ENCODE measurements at regions not wholly inside any gene's neighbourhood (a gene's known extent, or its start where the extent isn't known, plus 50 kb on each side); places are given as distances from the start of the nearest gene placed in this dataset.

- TF ChIP-seq FOXP4 (CRISPR knock-in tag; IDR thresholded peaks at IDR 0.05) = no peak
- no peak for TF ChIP-seq ATF6 (CRISPR knock-in tag; IDR thresholded peaks at IDR 0.05)
- TF ChIP-seq ZNF138 (CRISPR knock-in tag; conservative IDR thresholded peaks at IDR 0.05) = no peak
- no peak for TF ChIP-seq NFATC4 (CRISPR knock-in tag; IDR thresholded peaks at IDR 0.05)
- no peak for TF ChIP-seq NR1H2 (CRISPR knock-in tag; IDR thresholded peaks at IDR 0.05)
- TF ChIP-seq, protein P1, sequence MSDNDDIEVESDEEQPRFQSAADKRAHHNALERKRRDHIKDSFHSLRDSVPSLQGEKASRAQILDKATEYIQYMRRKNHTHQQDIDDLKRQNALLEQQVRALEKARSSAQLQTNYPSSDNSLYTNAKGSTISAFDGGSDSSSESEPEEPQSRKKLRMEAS (CRISPR knock-in tag; IDR thresholded peaks at IDR 0.05) = no peak
- TF ChIP-seq OVOL2 (CRISPR knock-in tag; IDR thresholded peaks at IDR 0.05; ENCODE audit: borderline replicate concordance) = no peak
- TF ChIP-seq CREM (CRISPR knock-in tag; IDR thresholded peaks at IDR 0.05) = no peak
These were observed 141.9 kb downstream of the SLC4A3 start (continued) for GRCh38 chr2:219769090-219769910.

DNA sequence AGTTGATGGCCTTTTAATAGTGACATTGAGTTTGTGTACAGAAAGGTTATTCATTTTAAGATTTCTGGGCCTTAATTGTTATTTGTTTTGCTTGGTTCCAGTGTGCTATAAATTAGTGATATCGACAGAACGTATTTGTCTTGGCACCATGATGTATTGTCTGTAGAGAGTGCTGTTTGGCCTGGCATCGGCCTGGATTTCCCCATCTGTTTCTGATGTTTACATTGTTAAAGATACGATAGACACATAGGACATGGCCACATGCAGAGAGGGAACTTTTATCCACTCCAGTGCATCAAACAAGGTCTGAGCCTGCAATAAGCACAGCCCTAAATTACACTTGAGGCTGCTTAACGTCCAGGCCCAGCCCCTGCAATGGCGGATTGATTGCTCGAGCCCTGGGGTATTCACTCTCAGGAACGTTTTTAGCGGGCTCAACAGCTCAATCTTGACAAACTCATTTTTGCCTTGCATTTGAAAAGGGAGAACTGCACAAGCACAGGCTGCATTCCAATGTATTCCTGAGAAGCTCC, 144.7 kb downstream of the SLC4A3 start:
- CTCF ChIA-PET = no interaction called here
- TF ChIP-seq ZNF232 (CRISPR knock-in tag; IDR thresholded peaks at IDR 0.05) (no peak), NFATC4 (CRISPR knock-in tag; IDR thresholded peaks at IDR 0.05) (no peak), TCF7 (CRISPR knock-in tag; IDR thresholded peaks at IDR 0.05; ENCODE audit: low read depth) (no peak), JUN (CRISPR knock-in tag; IDR thresholded peaks at IDR 0.05) (no peak), CBFB (CRISPR knock-in tag; IDR thresholded peaks at IDR 0.05; ENCODE audit: low read depth) (no peak), KAT7 (CRISPR knock-in tag; IDR thresholded peaks at IDR 0.05; ENCODE audit: borderline replicate concordance) (no peak), ETV6 (CRISPR knock-in tag; IDR thresholded peaks at IDR 0.05) (no peak), EMX1 (CRISPR knock-in tag; IDR thresholded peaks at IDR 0.05) (no peak), MYBL2 (CRISPR knock-in tag; IDR thresholded peaks at IDR 0.05) (no peak), IRF2 (CRISPR knock-in tag; IDR thresholded peaks at IDR 0.05; ENCODE audit: borderline replicate concordance, low read depth) (no peak), TEAD1 (CRISPR knock-in tag; IDR thresholded peaks at IDR 0.05) (no peak), CREM (CRISPR knock-in tag; IDR thresholded peaks at IDR 0.05) (no peak), ZNF138 (CRISPR knock-in tag; conservative IDR thresholded peaks at IDR 0.05) (no peak), E2F5 (CRISPR knock-in tag; IDR thresholded peaks at IDR 0.05) (no peak), ATF1 (CRISPR knock-in tag; IDR thresholded peaks at IDR 0.05) (no peak)
- TF ChIP-seq, protein P2, sequence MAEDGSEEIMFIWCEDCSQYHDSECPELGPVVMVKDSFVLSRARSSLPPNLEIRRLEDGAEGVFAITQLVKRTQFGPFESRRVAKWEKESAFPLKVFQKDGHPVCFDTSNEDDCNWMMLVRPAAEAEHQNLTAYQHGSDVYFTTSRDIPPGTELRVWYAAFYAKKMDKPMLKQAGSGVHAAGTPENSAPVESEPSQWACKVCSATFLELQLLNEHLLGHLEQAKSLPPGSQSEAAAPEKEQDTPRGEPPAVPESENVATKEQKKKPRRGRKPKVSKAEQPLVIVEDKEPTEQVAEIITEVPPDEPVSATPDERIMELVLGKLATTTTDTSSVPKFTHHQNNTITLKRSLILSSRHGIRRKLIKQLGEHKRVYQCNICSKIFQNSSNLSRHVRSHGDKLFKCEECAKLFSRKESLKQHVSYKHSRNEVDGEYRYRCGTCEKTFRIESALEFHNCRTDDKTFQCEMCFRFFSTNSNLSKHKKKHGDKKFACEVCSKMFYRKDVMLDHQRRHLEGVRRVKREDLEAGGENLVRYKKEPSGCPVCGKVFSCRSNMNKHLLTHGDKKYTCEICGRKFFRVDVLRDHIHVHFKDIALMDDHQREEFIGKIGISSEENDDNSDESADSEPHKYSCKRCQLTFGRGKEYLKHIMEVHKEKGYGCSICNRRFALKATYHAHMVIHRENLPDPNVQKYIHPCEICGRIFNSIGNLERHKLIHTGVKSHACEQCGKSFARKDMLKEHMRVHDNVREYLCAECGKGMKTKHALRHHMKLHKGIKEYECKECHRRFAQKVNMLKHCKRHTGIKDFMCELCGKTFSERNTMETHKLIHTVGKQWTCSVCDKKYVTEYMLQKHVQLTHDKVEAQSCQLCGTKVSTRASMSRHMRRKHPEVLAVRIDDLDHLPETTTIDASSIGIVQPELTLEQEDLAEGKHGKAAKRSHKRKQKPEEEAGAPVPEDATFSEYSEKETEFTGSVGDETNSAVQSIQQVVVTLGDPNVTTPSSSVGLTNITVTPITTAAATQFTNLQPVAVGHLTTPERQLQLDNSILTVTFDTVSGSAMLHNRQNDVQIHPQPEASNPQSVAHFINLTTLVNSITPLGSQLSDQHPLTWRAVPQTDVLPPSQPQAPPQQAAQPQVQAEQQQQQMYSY (CRISPR knock-in tag; IDR thresholded peaks at IDR 0.05) = no peak
- TF ChIP-seq, protein P3, sequence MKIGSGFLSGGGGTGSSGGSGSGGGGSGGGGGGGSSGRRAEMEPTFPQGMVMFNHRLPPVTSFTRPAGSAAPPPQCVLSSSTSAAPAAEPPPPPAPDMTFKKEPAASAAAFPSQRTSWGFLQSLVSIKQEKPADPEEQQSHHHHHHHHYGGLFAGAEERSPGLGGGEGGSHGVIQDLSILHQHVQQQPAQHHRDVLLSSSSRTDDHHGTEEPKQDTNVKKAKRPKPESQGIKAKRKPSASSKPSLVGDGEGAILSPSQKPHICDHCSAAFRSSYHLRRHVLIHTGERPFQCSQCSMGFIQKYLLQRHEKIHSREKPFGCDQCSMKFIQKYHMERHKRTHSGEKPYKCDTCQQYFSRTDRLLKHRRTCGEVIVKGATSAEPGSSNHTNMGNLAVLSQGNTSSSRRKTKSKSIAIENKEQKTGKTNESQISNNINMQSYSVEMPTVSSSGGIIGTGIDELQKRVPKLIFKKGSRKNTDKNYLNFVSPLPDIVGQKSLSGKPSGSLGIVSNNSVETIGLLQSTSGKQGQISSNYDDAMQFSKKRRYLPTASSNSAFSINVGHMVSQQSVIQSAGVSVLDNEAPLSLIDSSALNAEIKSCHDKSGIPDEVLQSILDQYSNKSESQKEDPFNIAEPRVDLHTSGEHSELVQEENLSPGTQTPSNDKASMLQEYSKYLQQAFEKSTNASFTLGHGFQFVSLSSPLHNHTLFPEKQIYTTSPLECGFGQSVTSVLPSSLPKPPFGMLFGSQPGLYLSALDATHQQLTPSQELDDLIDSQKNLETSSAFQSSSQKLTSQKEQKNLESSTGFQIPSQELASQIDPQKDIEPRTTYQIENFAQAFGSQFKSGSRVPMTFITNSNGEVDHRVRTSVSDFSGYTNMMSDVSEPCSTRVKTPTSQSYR (CRISPR knock-in tag; IDR thresholded peaks at IDR 0.05) = no peak
- H3K27me3 Mint-ChIP-seq (ENCODE audit: low read depth) = no peaks in the 10 kb centered on the region; the same call in 1 of the 2 replicates
- H3K4me1 Mint-ChIP-seq = no peaks in the 10 kb centered on the region
- no peak overlapping the region for H3K27ac Mint-ChIP-seq
- H3K36me3 Mint-ChIP-seq = no peaks in the 10 kb centered on the region
- DNase-seq (ENCODE audit: low spot score) (no peak), ATAC-seq (no peak)
- POLR2A ChIA-PET = no interaction called here
- H3K4me3 Mint-ChIP-seq = no peak overlapping the region
- H3K9me3 Mint-ChIP-seq = peaks cover 7% of the 10 kb centered on the region

Measured in WTC11 (cell line).